Activated B cell treated with CpG ODN at 0.5 μM for 24 hours (primary cell): ENCODE measurements at regions not wholly inside any gene's neighbourhood (a gene's known extent, or its start where the extent isn't known, plus 50 kb on each side); places are given as distances from the start of the nearest gene placed in this dataset.

ENCODE experiments used
- ATAC-seq: fragments of 200-7000 bp; cut with Tn5 transposase; one replicate; pipeline ENCODE4 v1.10.0; 2021; ENCODE audit warnings: low read depth, mild to moderate bottlenecking, moderate library complexity
- CTCF ChIA-PET: fragments of 350-600 bp; sonication (Branson Sonifier 250); formaldehyde crosslinking; loops from one replicate; lab custom pipeline; 2021; ENCODE audit warnings: antibody characterized with exemption; lab: Charles Lee
- POLR2A ChIA-PET: fragments of 350-600 bp; sonication (Branson Sonifier 250); formaldehyde crosslinking; loops from one replicate; lab custom pipeline; 2021; ENCODE audit warnings: antibody characterized with exemption; lab: Charles Lee
- DNase-seq: peaks from one replicate; pipeline ENCODE4 v3.0.0; 2022
- H3K27ac Mint-ChIP-seq: one replicate; pipeline ENCODE4 v1.8.0; 2020; ENCODE audit warnings: mixed read lengths
- H3K27me3 Mint-ChIP-seq: one replicate; pipeline ENCODE4 v1.8.0; 2021; ENCODE audit warnings: mixed read lengths
- H3K36me3 Mint-ChIP-seq: one replicate; pipeline ENCODE4 v1.8.0; 2021; ENCODE audit warnings: low read depth, mixed read lengths
- H3K4me1 Mint-ChIP-seq: one replicate; pipeline ENCODE4 v1.8.0; 2021; ENCODE audit warnings: mixed read lengths
- H3K4me3 Mint-ChIP-seq: one replicate; pipeline ENCODE4 v1.8.0; 2020; ENCODE audit warnings: mild to moderate bottlenecking, mixed read lengths
- H3K9me3 Mint-ChIP-seq: one replicate; pipeline ENCODE4 v1.8.0; 2020; ENCODE audit warnings: mixed read lengths
- CTCF ChIP-seq: fragments of 200-600 bp; IDR thresholded peaks from one replicate; pipeline ENCODE4 v1.8.0; 2022; ENCODE audit warnings: antibody characterized with exemption, mild to moderate bottlenecking
- intact Hi-C: fragments of 100-400 bp; cut with micrococcal nuclease; formaldehyde crosslinking; loops from one replicate; pipeline ENCODE4 v1.15.1; 2024

GRCh38 chr2:185391543-185391942, 347.1 kb upstream of the FSIP2 start:
- intact Hi-C loops, result no loop called here
- no peaks in the 10 kb centered on the region for H3K36me3 Mint-ChIP-seq
- ChIA-PET CTCF (no interaction called here), POLR2A (no interaction called here)
- ATAC-seq, result no peak
- H3K9me3 Mint-ChIP-seq, result peaks cover 8% of the 10 kb centered on the region
- no peak for TF ChIP-seq CTCF
- no peaks in the 10 kb centered on the region for H3K27me3 Mint-ChIP-seq
- no peaks in the 10 kb centered on the region for H3K4me1 Mint-ChIP-seq
- H3K27ac Mint-ChIP-seq, result no peak overlapping the region
- no peak for DNase-seq
- no peak overlapping the region for H3K4me3 Mint-ChIP-seq

GRCh38 chr2:185393091-185393490, 345.5 kb upstream of the FSIP2 start:
- CTCF ChIA-PET, result no interaction called here
- TF ChIP-seq CTCF, result no peak
- intact Hi-C loops, result no loop called here
- no peak for DNase-seq
- H3K9me3 Mint-ChIP-seq, result peaks cover 8% of the 10 kb centered on the region
- POLR2A ChIA-PET, result no interaction called here
- H3K27ac Mint-ChIP-seq, result no peak overlapping the region
- no peaks in the 10 kb centered on the region for H3K36me3 Mint-ChIP-seq
- H3K4me3 Mint-ChIP-seq, result no peak overlapping the region
- no peaks in the 10 kb centered on the region for H3K27me3 Mint-ChIP-seq
- no peaks in the 10 kb centered on the region for H3K4me1 Mint-ChIP-seq
- no peak for ATAC-seq

GRCh38 chr2:185402474-185402873, 336.1 kb upstream of the FSIP2 start:
- no peak overlapping the region for H3K4me3 Mint-ChIP-seq
- no peaks in the 10 kb centered on the region for H3K4me1 Mint-ChIP-seq
- H3K27me3 Mint-ChIP-seq, result no peaks in the 10 kb centered on the region
- intact Hi-C loops, result no loop called here
- H3K27ac Mint-ChIP-seq, result no peak overlapping the region
- H3K9me3 Mint-ChIP-seq, result no peaks in the 10 kb centered on the region
- TF ChIP-seq CTCF, result no peak
- no peaks in the 10 kb centered on the region for H3K36me3 Mint-ChIP-seq
- ChIA-PET POLR2A (no interaction called here), CTCF (no interaction called here)
- no peak for ATAC-seq
- DNase-seq, result no peak

- TF ChIP-seq CTCF, result no peak
- no peaks in the 10 kb centered on the region for H3K27me3 Mint-ChIP-seq
- no peaks in the 10 kb centered on the region for H3K9me3 Mint-ChIP-seq
- DNase-seq, result no peak
- no peak for ATAC-seq
- CTCF ChIA-PET, result no interaction called here
- H3K4me1 Mint-ChIP-seq, result no peaks in the 10 kb centered on the region
- no peak overlapping the region for H3K4me3 Mint-ChIP-seq
- intact Hi-C loops, result no loop called here
- no peak overlapping the region for H3K27ac Mint-ChIP-seq
- POLR2A ChIA-PET, result no interaction called here
- no peaks in the 10 kb centered on the region for H3K36me3 Mint-ChIP-seq
Observed at GRCh38 chr2:185404578-185404977, 334.0 kb upstream of the FSIP2 start.

GRCh38 chr2:185417111-185417510, 321.5 kb upstream of the FSIP2 start:
- intact Hi-C loops, result no loop called here
- H3K4me1 Mint-ChIP-seq, result no peaks in the 10 kb centered on the region

More at GRCh38 chr2:185417111-185417510, 321.5 kb upstream of the FSIP2 start:
- no peak overlapping the region for H3K27ac Mint-ChIP-seq
- ATAC-seq, result no peak
- H3K4me3 Mint-ChIP-seq, result no peak overlapping the region
- no peak for DNase-seq
- H3K9me3 Mint-ChIP-seq, result no peaks in the 10 kb centered on the region
- H3K27me3 Mint-ChIP-seq, result no peaks in the 10 kb centered on the region
- no peak for TF ChIP-seq CTCF
- ChIA-PET CTCF (no interaction called here), POLR2A (no interaction called here)
- H3K36me3 Mint-ChIP-seq, result no peaks in the 10 kb centered on the region
